Limb (tissue), 2 donors: ENCODE measurements at regions not wholly inside any gene's neighbourhood (a gene's known extent, or its start where the extent isn't known, plus 50 kb on each side); places are given as distances from the start of the nearest gene placed in this dataset.

ENCODE experiments used
- DNase-seq, 2 donors: peaks; one replicate each; pipeline ENCODE4 v3.0.0-alpha.2; 2016; ENCODE audit errors: extremely low spot score in 2 of 2

GRCh38 chr13:52975969-52976368 is 52.6 kb upstream of the OLFM4 start:
- no peak for DNase-seq

GRCh38 chr13:52975161-52975560 is 53.5 kb upstream of the OLFM4 start:
- no peak for DNase-seq

GRCh38 chr13:52974711-52975110 is 53.9 kb upstream of the OLFM4 start:
- no peak for DNase-seq

- DNase-seq, result no peak
Measured at GRCh38 chr13:52969373-52969772, 59.2 kb upstream of the OLFM4 start.

DNA sequence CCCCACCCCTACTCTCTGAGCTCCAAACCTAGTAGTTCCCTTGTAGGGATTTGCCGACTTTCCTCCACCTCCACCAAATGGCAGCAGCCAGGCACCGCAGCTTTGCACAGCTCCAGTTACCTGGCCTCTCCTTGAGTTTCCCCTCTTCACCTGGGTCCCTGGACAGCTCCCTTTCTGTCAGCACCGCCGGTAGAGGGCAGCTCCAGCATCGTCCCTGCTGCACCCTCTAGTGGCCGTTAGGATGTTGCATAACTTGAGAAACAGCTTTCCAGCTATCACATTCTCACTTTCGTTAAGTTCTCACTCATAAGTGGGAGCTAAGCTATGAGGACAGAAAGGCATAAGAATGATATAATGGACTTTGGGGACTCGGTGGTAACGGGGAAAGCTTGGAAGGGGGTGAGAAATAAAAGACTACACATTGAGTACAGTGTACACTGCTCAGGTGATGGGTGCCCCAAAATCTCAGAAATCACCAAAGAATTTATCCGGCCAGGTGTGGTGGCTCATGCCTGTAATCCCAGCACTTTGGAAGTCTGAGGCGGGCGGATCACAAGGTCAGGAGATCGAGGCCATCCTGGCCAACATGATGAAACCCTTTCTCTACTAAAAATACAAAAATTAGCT is 60.4 kb upstream of the OLFM4 start:
- DNase-seq, result peak; percentile 78 to 79

DNA sequence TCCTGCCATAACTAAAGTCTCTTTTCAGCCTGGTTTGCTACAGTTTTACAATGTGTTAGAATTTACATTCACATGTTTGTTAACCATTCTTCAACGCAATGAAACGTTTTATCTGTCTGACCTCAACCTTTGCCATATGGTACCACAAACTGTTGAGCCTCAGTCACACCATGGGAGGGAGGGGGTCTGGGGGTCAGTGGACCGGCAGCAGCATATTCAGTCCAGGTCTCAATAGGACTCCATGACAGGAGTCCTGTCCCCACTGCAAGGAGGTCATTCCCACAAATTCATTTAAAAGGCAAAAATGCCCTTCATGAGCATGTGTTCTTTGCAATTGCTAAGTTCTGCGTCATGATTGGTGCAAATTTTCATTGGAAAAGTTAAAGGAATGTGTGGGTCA is 66.6 kb upstream of the OLFM4 start:
- no peak for DNase-seq

- DNase-seq, result no peak
Measured at GRCh38 chr13:52961256-52961910, 67.2 kb upstream of the OLFM4 start.

GRCh38 chr13:52955472-52955874 is 73.1 kb upstream of the OLFM4 start:
- DNase-seq, result no peak

- DNase-seq, result no peak
Measured at GRCh38 chr13:52954838-52955237, 73.8 kb upstream of the OLFM4 start.

DNA sequence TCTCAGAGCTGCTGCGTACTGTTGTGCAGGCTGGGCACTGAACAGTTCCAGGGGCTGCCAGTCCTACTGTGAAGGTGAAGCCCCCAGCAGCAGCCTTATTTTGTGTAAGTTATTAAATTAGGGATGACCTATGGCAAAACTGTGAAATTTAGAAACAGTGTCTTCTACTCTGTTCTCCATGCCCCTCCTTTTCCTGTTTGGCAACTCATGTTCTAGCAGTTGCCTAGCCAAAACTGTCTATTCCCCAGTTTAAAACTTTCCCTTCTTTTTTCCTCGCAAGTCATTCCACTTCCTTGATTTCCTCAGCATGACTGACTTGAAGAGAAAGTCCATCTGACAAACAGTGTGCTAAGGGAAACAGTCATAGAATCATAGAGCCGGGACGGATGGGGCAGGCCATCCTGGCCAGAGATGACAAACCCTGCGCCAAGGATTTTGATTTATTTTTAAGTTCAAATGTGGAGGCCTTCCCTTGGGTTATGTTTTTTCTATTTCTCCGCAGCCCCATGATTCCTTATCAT is 78.1 kb upstream of the OLFM4 start:
- DNase-seq, result no peak

DNA sequence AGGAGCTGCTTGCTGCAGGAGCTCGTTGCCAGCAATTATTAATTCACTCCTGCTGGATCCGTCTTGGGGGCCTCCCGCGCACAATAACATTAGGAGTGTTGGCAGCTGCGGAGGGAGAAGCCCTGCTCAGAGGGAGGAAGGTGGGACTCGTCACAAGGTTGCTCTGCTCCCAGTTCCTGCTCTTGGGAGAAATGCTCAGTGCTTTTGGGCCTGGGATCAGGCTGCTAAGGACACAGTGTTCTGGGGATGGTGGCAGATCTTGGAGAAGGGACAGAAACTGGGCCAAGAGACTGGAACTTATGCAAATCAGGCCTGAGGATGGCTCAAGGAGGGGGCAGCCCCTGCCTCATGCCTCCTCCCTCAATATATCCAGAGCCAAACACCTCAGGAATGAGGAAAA is 78.9 kb upstream of the OLFM4 start:
- no peak for DNase-seq

- no peak for DNase-seq
Measured at GRCh38 chr13:52949044-52949443, 79.6 kb upstream of the OLFM4 start.

GRCh38 chr13:52947921-52948373 is 80.7 kb upstream of the OLFM4 start:
- DNase-seq, result no peak

DNA sequence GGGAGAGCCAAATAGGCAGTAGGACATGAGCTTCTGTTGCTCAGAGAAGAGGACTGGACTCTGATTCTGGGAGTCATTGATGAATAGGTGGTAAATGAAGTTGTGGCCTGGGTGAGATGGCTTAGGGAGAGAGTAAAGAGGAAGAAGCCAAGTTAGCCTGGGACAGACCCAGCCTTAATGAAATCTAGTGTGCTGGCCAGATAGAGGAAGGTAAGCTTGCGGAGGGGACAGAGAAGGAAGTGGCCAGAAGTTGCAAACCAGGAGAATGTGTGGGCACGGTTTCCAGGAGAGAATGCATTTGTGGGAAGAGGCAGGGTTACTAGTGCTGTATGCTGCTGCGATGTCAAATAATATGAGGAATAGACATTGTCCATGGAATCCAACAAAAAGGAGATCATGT is 83.3 kb upstream of the OLFM4 start:
- DNase-seq, result no peak

DNA sequence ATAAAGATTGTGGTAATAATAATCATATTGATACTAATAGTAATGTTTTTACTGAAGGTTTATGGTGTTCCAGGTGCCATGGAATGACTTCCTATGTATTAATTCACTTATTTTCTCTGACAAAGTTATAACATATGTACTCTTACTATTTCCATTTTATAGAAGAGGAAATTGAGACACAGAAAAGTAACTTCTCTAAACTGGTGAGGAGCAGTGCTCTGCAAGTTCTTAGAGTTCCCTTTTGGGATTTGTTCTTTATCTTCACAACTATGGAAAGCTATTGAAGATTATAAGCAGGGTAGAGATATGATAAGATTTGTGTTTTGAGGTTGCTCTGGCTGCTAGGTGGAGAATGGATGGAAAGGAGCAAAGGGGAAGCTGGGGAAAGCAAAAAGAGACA is 83.9 kb upstream of the OLFM4 start:
- DNase-seq, result no peak

DNA sequence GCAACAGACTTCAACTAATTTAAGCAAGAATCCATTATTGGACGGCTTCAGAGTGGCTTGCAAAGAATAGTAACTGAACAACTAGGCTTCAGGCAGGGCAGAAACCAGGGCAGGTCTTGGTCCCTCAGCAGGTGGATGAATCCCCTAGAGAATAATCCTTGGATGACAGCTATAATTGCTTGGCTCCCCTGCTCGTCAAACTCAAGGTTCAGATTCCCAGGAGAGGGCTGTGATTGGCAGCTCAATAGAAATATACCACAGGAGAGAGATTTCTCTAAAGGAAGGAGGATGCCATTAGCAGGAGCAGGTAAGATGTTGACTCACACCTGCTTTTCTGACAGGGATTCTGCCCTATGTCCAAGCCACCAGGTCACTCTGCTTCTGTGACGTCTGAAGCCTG is 89.6 kb upstream of the PCDH8 start:
- DNase-seq, result no peak

GRCh38 chr13:52936806-52937205 is 88.4 kb upstream of the PCDH8 start:
- peak in 1 of 2 donors; percentile 36 for DNase-seq

GRCh38 chr13:52934258-52934657 is 85.8 kb upstream of the PCDH8 start:
- no peak for DNase-seq

- DNase-seq, result no peak
Measured at GRCh38 chr13:52933547-52934210, 85.2 kb upstream of the PCDH8 start.

DNA sequence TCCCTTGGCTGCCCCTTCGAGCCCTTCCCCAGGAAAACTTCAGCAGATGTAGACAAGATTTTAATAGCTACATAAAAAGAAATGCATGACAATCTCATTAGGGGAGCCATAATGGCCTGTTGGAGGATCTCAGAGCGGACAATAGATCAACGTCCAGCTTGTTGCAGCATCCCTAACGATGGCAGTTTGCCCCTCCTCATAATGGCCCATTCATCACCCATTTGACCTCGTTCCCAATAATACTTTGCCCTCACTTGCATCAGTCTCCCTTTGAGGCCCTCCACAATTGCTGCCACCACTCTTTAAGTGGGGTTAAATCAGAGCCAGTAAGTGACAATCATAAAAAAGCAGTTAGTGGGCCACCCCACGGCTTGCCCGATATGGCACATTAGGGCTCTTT is 84.7 kb upstream of the PCDH8 start:
- no peak for DNase-seq

DNA sequence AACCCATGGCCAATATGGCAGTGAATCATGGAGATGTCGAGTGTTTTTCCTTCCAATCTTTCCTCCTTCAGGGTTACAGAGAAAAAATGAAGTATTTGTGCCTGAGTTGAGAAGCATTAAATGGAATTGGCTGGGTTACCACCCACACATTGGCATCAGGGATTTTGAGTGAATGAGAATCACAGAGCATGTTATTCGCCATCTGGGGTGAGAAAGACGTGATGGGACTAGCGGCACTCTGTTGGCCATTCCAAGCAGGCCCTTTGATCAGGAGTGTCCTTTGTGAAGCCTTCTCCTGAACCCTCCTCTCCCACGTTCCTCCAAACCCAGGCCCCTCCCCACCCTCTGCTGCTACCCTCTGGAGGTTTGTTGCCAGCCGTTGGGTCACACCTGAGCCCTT is 84.2 kb upstream of the PCDH8 start:
- no peak for DNase-seq

DNA sequence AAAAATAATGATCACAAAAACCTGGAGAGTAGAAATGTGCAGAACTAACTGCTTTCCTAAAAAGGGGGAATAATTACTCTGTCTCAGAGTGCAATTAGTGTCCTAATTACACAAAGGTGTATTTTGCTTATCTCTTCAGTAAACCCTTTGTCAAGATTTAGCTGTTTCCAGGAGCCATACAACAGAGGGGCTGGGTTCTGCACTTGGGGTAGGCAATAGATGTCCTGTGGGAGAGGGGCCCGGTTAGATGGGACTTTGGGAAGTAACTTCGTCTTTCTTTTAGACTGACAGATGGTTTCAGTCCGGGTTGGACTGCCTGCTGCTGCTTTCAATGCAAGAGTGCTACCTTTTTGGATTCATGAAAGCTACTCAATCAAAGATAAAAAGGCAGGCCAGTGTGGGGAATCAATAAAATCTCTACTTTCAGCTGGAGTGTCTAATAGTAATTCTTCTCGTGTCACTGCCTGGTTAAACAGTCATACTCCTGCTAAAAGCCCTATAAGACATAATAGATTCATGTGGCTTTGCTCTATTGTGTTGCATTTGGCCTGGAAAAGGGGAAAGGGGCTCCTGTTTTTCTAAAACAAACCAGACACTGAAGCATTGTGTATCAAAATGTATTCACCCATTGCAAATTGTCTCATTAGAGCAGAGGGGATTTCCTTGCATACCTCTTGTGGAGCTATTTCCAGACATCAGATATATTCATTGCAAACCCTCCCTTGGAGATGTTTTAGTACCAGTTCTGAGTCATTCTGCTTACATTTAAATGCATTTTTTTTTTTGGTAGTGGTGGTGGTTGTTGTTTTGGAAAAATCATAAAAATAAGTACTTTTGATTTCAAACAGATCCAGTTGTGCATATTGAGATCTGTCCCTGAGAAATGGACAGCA is 83.3 kb upstream of the PCDH8 start:
- no peak for DNase-seq
